NCI-H524 (cell line): ENCODE measurements at regions not wholly inside any gene's neighbourhood (a gene's known extent, or its start where the extent isn't known, plus 50 kb on each side); places are given as distances from the start of the nearest gene placed in this dataset.

ENCODE experiments used
- DNase-seq, 2 experiments: peaks; one replicate each; lab custom pipeline; 2025; lab: John Stamatoyannopoulos, UW

- no peak for DNase-seq
Measured at GRCh38 chr15:96002890-96003859, 327.3 kb upstream of the NR2F2 start.

GRCh38 chr15:96005906-96006305, 324.6 kb upstream of the NR2F2 start:
- DNase-seq = no peak

DNA sequence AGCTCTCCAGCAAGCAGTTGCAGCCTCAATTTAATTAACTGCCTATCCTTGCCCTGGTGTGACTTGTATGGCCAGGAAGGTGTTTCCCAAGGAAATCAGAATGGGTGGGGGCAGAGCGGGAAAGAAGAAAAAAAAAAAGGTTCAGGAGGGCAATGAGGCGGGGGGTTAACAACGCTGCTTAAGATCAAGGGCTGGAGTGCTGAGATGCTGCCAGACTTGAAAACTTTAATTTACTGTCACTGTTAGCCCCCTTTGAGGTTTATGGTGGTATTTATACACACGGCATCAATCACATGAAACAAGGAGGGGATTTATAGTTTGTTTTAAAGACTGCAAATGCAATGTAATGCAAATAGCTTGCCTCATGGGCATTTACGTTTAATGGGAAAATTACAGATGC, 319.4 kb upstream of the NR2F2 start:
- DNase-seq = no peak

- no peak for DNase-seq
Measured at GRCh38 chr15:96014939-96015338, 315.6 kb upstream of the NR2F2 start.

- no peak for DNase-seq
Measured at GRCh38 chr15:96019114-96019513, 311.4 kb upstream of the NR2F2 start.

- no peak for DNase-seq
Measured at GRCh38 chr15:96020133-96020532, 310.4 kb upstream of the NR2F2 start.

DNA sequence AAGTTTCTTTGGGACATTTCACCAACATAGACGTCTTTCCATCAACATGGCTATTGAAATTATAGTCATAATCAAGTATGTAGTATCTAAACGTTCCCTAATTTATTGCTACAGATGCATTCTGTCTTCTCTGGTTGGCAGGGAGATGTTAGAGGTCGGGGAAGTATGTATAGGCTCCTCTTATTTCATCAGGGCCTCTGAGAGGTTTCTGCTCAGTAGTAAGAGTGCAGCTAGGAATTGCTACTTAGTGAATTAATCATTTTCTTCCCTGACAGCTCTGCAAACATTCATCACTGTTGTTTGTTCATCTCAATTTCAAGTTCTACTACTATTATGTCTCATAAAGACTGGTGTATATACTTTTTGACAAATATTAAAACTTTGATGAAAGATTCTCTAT, 309.7 kb upstream of the NR2F2 start:
- no peak for DNase-seq

DNA sequence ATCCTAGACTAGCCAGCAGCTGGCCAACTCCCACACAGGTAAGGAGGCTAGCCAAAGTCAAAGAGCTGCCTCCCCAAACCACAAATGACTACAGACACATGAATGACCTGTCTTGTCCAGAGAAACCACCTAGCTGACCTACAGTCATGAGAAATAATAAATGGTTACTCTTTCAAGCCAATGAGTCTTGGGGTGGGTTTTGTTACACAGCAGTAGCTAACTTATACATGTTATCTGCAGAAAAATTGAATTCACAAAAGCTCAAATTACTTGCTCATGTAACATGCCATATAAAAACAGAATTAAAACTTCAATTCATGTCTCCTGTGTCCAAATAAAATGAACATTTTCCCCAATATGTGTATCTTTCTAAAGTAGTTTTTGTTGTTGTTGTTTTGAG, 307.4 kb upstream of the NR2F2 start:
- DNase-seq = no peak

- DNase-seq = no peak
Measured at GRCh38 chr15:96027501-96027900, 303.0 kb upstream of the NR2F2 start.

- no peak for DNase-seq
Measured at GRCh38 chr15:96028620-96029019, 301.9 kb upstream of the NR2F2 start.

GRCh38 chr15:96029172-96029571, 301.3 kb upstream of the NR2F2 start:
- DNase-seq = no peak

DNA sequence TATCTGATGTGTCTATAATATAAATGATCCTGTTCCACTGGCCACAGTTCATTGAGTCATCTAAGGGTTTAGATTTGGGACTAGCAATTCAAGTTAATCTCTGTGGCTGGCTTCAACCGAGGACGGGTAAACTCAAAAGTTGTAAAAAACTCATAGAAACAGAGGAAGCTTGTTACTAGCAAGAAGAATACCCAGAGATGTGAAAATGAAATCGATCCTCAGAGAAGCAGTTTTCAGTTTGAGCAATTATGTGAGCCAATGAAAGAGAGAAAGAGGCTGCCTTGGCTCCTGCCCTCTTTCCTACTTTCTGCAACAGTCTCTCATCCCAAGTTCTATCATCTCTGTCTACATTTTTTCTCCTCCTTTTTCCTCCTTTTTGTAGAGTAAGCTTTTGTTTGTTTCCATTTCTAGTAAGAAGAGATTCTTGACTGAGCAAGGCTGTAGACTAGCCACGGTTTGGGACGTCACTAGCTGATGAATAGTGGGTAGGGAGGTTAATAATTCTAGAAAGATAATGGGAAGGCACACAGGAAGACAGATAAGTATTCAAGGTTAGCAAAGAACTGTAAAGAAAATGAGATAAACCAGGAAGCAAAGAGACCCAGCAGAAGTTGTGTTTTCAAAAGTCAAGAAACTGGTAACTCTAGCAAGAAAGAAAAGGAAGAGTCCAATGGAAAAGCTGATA, 298.9 kb upstream of the NR2F2 start:
- no peak for DNase-seq

DNA sequence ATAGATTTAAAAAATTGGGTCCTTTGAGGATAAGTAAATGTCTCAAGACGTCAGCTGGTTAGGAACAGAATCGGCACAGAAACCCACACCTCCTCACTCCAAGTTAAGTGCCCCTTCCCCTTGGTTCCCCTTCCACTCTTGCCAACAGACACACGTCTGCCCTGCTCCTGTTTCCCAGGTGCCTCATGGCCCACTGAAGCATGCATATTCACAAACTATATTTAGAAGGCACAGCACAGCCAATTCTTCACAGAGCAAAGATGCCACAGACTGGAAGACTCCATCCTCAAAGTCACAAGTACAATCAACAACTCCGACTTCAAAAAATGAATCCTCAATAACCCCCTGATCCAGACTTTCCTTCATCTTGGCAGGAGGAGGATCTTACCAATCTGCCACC, 295.4 kb upstream of the NR2F2 start:
- DNase-seq = no peak

DNA sequence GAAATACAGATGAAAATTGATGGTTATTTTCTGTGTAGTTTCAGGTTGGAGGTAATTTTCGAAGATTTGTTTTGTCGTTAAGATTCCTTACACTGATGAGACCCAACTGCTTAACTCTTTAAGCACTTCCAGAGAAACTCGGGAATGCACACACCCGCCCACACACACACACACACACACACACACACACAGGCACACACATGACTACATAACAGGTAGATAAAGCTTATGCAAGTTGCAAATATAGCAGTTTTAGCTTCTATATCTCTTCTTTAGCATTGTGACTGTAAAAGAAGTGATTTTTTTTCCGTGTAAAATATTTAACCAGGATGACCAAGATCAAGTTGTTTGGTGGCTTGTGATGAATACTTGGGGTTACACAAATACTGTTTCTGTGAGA, 294.9 kb upstream of the NR2F2 start:
- no peak for DNase-seq

DNA sequence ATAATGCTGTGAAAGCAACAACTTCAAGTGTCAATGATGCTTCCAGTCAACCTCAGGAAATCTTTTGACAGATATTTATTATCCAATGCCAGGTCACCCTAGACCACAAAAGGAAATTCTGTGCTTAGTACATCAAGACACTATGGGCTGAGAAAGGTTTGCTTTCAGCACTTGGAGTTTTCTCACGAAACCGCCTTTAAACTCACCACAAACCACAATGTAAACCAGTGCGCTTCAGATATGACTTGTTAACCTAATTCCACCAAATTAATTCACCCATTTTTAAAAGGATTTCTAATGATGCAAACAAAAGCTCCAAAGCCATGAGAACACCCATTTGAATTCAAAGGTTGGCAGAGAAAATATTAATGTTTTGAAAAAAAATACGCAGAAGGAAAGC, 292.9 kb upstream of the NR2F2 start:
- DNase-seq = no peak

GRCh38 chr15:96038131-96038530, 292.4 kb upstream of the NR2F2 start:
- no peak for DNase-seq

DNA sequence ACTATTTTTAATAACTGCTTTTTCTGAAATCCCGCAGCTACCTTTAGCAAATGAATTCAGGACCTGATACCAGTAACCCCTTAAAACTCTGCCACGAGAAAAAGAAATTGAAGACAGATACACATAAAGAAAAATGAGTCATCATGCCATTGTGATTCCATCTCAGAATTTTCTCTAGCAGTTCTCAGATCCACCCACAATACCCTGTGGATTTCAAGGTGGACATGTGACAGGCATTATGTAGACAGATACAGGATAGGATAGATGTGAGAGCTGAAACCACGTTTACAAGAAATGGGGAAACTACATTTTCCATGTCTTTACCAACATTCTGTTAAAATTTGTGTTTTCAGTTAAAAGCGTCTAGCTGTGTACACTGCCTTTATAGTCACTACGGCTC, 291.9 kb upstream of the NR2F2 start:
- no peak for DNase-seq

- no peak for DNase-seq
Measured at GRCh38 chr15:96041982-96042733, 288.3 kb upstream of the NR2F2 start.

- no peak for DNase-seq
Measured at GRCh38 chr15:96042734-96043224, 287.7 kb upstream of the NR2F2 start.

- no peak for DNase-seq
Measured at GRCh38 chr15:96043591-96044171, 286.8 kb upstream of the NR2F2 start.

- no peak for DNase-seq
Measured at GRCh38 chr15:96046620-96047240, 283.8 kb upstream of the NR2F2 start.
